H9 (cell line): ENCODE measurements at regions not wholly inside any gene's neighbourhood (a gene's known extent, or its start where the extent isn't known, plus 50 kb on each side); places are given as distances from the start of the nearest gene placed in this dataset.

Source experiments
- DNase-seq: peaks from one replicate; pipeline ENCODE4 v3.0.0-alpha.2; 2017
- H2AFZ ChIP-seq: one replicate; pipeline ENCODE4 v1.6.1; 2013; ENCODE audit warnings: mild to moderate bottlenecking, low read length, control low read depth, moderate library complexity
- H2AK5ac ChIP-seq: 2 replicates; pipeline ENCODE4 v1.6.1; 2013; ENCODE audit warnings: low read length, control low read depth, mixed read lengths; ENCODE audit not compliant: insufficient read length
- H2BK120ac ChIP-seq: one replicate; pipeline ENCODE4 v1.6.1; 2013; ENCODE audit warnings: low read depth, mild to moderate bottlenecking, low read length, control low read depth, inconsistent platforms; ENCODE audit not compliant: poor library complexity, severe bottlenecking
- H2BK12ac ChIP-seq: 2 replicates; pipeline ENCODE4 v1.6.1; 2013; ENCODE audit warnings: low read length, control low read depth, mixed read lengths, low read depth; ENCODE audit not compliant: insufficient read length
- H2BK15ac ChIP-seq: 2 replicates; pipeline ENCODE4 v1.6.1; 2013; ENCODE audit warnings: low read depth, low read length, control low read depth
- H2BK20ac ChIP-seq: one replicate; pipeline ENCODE4 v1.6.1; 2013; ENCODE audit warnings: low read depth, mild to moderate bottlenecking, low read length, control low read depth, inconsistent platforms; ENCODE audit not compliant: poor library complexity, severe bottlenecking
- H2BK5ac ChIP-seq: 2 replicates; pipeline ENCODE4 v1.6.1; 2013; ENCODE audit warnings: low read length, control low read depth, mixed read lengths; ENCODE audit not compliant: insufficient read length
- H3K14ac ChIP-seq: 2 replicates; pipeline ENCODE4 v1.6.1; 2013; ENCODE audit warnings: low read length, control low read depth; ENCODE audit not compliant: insufficient read depth
- H3K18ac ChIP-seq: 2 replicates; pipeline ENCODE4 v1.6.1; 2013; ENCODE audit warnings: low read depth, mild to moderate bottlenecking, mixed read lengths, low read length, control low read depth; ENCODE audit not compliant: insufficient read length
- H3K23ac ChIP-seq: 2 replicates; pipeline ENCODE4 v1.6.1; 2013; ENCODE audit warnings: low read length, control low read depth, mixed read lengths, low read depth; ENCODE audit not compliant: insufficient read length
- H3K23me2 ChIP-seq: 2 replicates; pipeline ENCODE4 v1.6.1; 2013; ENCODE audit warnings: low read depth, mild to moderate bottlenecking, mixed read lengths, low read length, control low read depth; ENCODE audit not compliant: insufficient read length, poor library complexity, severe bottlenecking
- H3K27ac ChIP-seq: 2 replicates; pipeline ENCODE4 v1.5.1; 2013; ENCODE audit warnings: low read length, control low read depth, mixed read lengths, low read depth; ENCODE audit not compliant: insufficient read length
- H3K27me3 ChIP-seq: 2 replicates; pipeline ENCODE4 v1.6.1; 2013; ENCODE audit warnings: low read length, control low read depth, inconsistent platforms; ENCODE audit not compliant: insufficient read depth
- H3K4ac ChIP-seq: 2 replicates; pipeline ENCODE4 v1.6.1; 2013; ENCODE audit warnings: low read depth, mild to moderate bottlenecking, control low read depth, inconsistent platforms, low read length, moderate library complexity
- H3K4me1 ChIP-seq: 2 replicates; pipeline ENCODE4 v1.6.1; 2013; ENCODE audit warnings: low read length, control low read depth, inconsistent platforms; ENCODE audit not compliant: insufficient read depth
- H3K4me2 ChIP-seq: 2 replicates; pipeline ENCODE4 v1.6.1; 2013; ENCODE audit warnings: low read length, control low read depth, mixed read lengths; ENCODE audit not compliant: insufficient read length, insufficient read depth
- H3K56ac ChIP-seq: 2 replicates; pipeline ENCODE4 v1.6.1; 2013; ENCODE audit warnings: low read depth, mild to moderate bottlenecking, mixed read lengths, low read length, control low read depth; ENCODE audit not compliant: insufficient read length
- H3K79me1 ChIP-seq: 2 replicates; pipeline ENCODE4 v1.6.1; 2013; ENCODE audit warnings: low read depth, mild to moderate bottlenecking, moderate library complexity, low read length, control low read depth, inconsistent platforms; ENCODE audit not compliant: insufficient read depth, poor library complexity, severe bottlenecking
- H3K79me2 ChIP-seq: 2 replicates; pipeline ENCODE4 v1.6.1; 2013; ENCODE audit warnings: low read length, control low read depth, inconsistent platforms; ENCODE audit not compliant: insufficient read depth
- H3K9ac ChIP-seq: 2 replicates; pipeline ENCODE4 v1.6.1; 2013; ENCODE audit warnings: low read length, control low read depth, mixed read lengths; ENCODE audit not compliant: insufficient read length; ENCODE audit errors: extremely low read depth
- H3K9me3 ChIP-seq: one replicate; pipeline ENCODE4 v1.6.1; 2013; ENCODE audit warnings: low read depth, low read length, inconsistent platforms; ENCODE audit not compliant: control insufficient read depth
- H3T11ph ChIP-seq: one replicate; pipeline ENCODE4 v1.6.1; 2013; ENCODE audit warnings: mild to moderate bottlenecking, low read length, control low read depth, inconsistent platforms
- H4K20me1 ChIP-seq: one replicate; pipeline ENCODE4 v1.6.1; 2013; ENCODE audit not compliant: control insufficient read depth, insufficient read length, insufficient read depth
- H4K5ac ChIP-seq: 2 replicates; pipeline ENCODE4 v1.6.1; 2013; ENCODE audit warnings: low read depth, mild to moderate bottlenecking, mixed read lengths, low read length, control low read depth; ENCODE audit not compliant: insufficient read length
- H4K8ac ChIP-seq: replicated peaks from 2 replicates; pipeline ENCODE4 v1.6.1; 2013; ENCODE audit warnings: low read length, control low read depth, mixed read lengths, low read depth; ENCODE audit not compliant: insufficient read length
- H4K91ac ChIP-seq: 2 replicates; pipeline ENCODE4 v1.6.1; 2013; ENCODE audit warnings: low read depth, mild to moderate bottlenecking, moderate library complexity, mixed read lengths, low read length, control low read depth; ENCODE audit not compliant: insufficient read length
- H3K27ac Mint-ChIP-seq, 3 experiments: 2 replicates in 2 of 3; 3 replicates in 1 of 3; pipeline ENCODE4 v1.8.0; 2020 to 2021; ENCODE audit warnings: mixed read lengths in 3 of 3, mild to moderate bottlenecking in 1 of 3, moderate library complexity in 1 of 3
- H3K27me3 Mint-ChIP-seq: 2 replicates; pipeline ENCODE4 v1.8.0; 2021; ENCODE audit warnings: low read depth, mild to moderate bottlenecking, moderate library complexity, mixed read lengths
- H3K36me3 Mint-ChIP-seq, 3 experiments: 2 replicates in 2 of 3; 3 replicates in 1 of 3; pipeline ENCODE4 v1.8.0; 2020 to 2021; ENCODE audit warnings: low read depth in 3 of 3, mixed read lengths in 3 of 3; ENCODE audit not compliant: insufficient read depth in 1 of 3
- H3K4me1 Mint-ChIP-seq, 2 experiments: 2 replicates each; pipeline ENCODE4 v1.8.0; 2020; ENCODE audit warnings: mixed read lengths in 2 of 2
- H3K4me3 Mint-ChIP-seq, 2 experiments: 2 replicates in 1 of 2; 3 replicates in 1 of 2; pipeline ENCODE4 v1.8.0; 2020 to 2021; ENCODE audit warnings: mild to moderate bottlenecking in 2 of 2, mixed read lengths in 2 of 2, moderate library complexity in 1 of 2
- H3K9me3 Mint-ChIP-seq, 2 experiments: 2 replicates in 1 of 2; 3 replicates in 1 of 2; pipeline ENCODE4 v1.8.0; 2020; ENCODE audit warnings: mild to moderate bottlenecking in 2 of 2, mixed read lengths in 2 of 2, moderate library complexity in 1 of 2
- TF ChIP-seq, protein P1 (sequence below): fragments of 200-600 bp; sonication (generic); conservative IDR thresholded peaks from 3 replicates; pipeline ENCODE4 v1.8.0; 2021; ENCODE audit warnings: antibody characterized with exemption, mild to moderate bottlenecking

DNA sequence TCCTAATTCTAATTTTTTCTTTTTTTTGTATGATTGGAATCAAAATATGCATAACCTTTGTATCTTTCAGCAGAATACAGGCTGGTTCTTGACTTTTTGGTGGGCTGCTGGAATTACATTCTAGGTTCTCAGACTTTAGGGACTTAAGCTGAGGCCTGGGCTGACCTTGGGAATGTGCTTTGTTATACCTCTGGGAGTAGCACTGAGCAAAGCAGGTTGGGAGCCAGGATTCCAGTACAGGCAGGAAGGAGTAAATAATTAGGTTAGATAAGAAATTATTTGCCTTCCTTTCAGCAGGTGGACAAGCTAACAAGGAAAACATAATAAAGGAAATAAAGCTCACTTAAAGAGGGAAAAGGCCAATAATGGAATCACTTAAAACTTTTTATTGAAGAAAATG, 49.9 kb upstream of the SLC4A4 start:
- H2BK12ac ChIP-seq, result no peak overlapping the region
- no peak overlapping the region for H4K91ac ChIP-seq
- H3T11ph ChIP-seq, result no peak overlapping the region
- Mint-ChIP-seq H3K27me3 (no peaks in the 10 kb centered on the region), H3K4me1 (no peaks in the 10 kb centered on the region), H3K9me3 (no peaks in the 10 kb centered on the region), H3K36me3 (no peaks in the 10 kb centered on the region), H3K4me3 (no peak overlapping the region), H3K27ac (no peak overlapping the region)
- H3K27ac ChIP-seq, result no peak overlapping the region
- no peaks in the 10 kb centered on the region for H3K79me1 ChIP-seq
- no peaks in the 10 kb centered on the region for H3K9me3 ChIP-seq
- H3K18ac ChIP-seq, result no peak overlapping the region
- no peak overlapping the region for H2AFZ ChIP-seq
- no peak overlapping the region for H4K5ac ChIP-seq
- no peak overlapping the region for H3K9ac ChIP-seq
- no peak overlapping the region for H4K8ac ChIP-seq
- no peaks in the 10 kb centered on the region for H3K23me2 ChIP-seq
- no peak overlapping the region for H3K4ac ChIP-seq
- no peak for DNase-seq
- H2BK20ac ChIP-seq, result no peak overlapping the region
- no peak overlapping the region for H2BK5ac ChIP-seq
- TF ChIP-seq, protein P1, sequence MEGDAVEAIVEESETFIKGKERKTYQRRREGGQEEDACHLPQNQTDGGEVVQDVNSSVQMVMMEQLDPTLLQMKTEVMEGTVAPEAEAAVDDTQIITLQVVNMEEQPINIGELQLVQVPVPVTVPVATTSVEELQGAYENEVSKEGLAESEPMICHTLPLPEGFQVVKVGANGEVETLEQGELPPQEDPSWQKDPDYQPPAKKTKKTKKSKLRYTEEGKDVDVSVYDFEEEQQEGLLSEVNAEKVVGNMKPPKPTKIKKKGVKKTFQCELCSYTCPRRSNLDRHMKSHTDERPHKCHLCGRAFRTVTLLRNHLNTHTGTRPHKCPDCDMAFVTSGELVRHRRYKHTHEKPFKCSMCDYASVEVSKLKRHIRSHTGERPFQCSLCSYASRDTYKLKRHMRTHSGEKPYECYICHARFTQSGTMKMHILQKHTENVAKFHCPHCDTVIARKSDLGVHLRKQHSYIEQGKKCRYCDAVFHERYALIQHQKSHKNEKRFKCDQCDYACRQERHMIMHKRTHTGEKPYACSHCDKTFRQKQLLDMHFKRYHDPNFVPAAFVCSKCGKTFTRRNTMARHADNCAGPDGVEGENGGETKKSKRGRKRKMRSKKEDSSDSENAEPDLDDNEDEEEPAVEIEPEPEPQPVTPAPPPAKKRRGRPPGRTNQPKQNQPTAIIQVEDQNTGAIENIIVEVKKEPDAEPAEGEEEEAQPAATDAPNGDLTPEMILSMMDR, result no peak
- H3K4me2 ChIP-seq, result no peak overlapping the region
- H2BK15ac ChIP-seq, result no peak overlapping the region
- no peak overlapping the region for H2AK5ac ChIP-seq
- no peaks in the 10 kb centered on the region for H3K4me1 ChIP-seq
- H3K27me3 ChIP-seq, result no peaks in the 10 kb centered on the region
- H3K14ac ChIP-seq, result no peak overlapping the region
- no peak overlapping the region for H3K56ac ChIP-seq
- no peaks in the 10 kb centered on the region for H4K20me1 ChIP-seq
- H3K79me2 ChIP-seq, result no peaks in the 10 kb centered on the region
- H3K23ac ChIP-seq, result no peak overlapping the region
- H2BK120ac ChIP-seq, result no peak overlapping the region
